ENCODE measurements at regions not wholly inside any gene's neighbourhood (a gene's known extent, or its start where the extent isn't known, plus 50 kb on each side); places are given as distances from the start of the nearest gene placed in this dataset.

GRCh38 chr11:122229078-122229477, 113.1 kb upstream of the BLID start:
- Histone ChIP-seq H3K4me3 (ENCODE audit: low read depth, low read length) (no peak overlapping the region), H3K27me3 (ENCODE audit: insufficient read depth, low read depth, severe bottlenecking) (no peaks in the 10 kb centered on the region), H3K9me3 (ENCODE audit: severe bottlenecking) (no peaks in the 10 kb centered on the region), H3K36me3 (no peaks in the 10 kb centered on the region), H3K27ac (no peak overlapping the region)
- TF ChIP-seq CTCF (IDR thresholded peaks at IDR 0.05; ENCODE audit: low read depth, low read length): no peak
- DNase-seq: no peak

DNA sequence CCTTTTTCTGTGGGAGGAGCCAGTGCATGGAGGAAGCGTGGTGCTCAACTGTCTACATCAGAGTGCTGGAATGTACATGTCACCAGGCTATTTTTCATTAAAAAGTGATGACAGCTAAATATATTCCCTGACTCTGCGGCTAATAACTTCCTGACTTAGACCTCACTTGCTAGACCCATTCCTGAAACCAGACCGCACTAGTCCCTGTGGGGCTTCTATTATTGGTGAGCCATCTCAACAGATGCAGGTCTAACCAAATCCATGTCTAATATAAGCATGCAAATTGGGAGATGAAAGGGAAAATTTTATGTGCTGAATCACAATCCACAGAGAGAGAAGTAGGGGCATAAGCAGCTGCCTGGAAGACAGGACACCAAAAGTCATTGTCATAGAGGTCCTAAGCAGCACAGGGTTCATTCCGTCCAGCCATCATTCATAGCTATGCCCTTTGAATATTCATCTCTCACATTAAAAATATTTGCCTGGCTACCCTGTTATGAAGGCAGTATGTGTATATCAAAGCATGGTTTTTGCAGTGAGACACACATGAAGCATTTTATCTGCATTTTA, 110.9 kb upstream of the BLID start:
- DNase-seq: no peak
- Histone ChIP-seq H3K27me3 (ENCODE audit: insufficient read depth, low read depth, severe bottlenecking) (no peaks in the 10 kb centered on the region), H3K27ac (no peak overlapping the region), H3K4me3 (ENCODE audit: low read depth, low read length) (no peak overlapping the region), H3K36me3 (no peaks in the 10 kb centered on the region), H3K9me3 (ENCODE audit: severe bottlenecking) (no peaks in the 10 kb centered on the region)
- TF ChIP-seq CTCF (IDR thresholded peaks at IDR 0.05; ENCODE audit: low read depth, low read length): no peak

DNA sequence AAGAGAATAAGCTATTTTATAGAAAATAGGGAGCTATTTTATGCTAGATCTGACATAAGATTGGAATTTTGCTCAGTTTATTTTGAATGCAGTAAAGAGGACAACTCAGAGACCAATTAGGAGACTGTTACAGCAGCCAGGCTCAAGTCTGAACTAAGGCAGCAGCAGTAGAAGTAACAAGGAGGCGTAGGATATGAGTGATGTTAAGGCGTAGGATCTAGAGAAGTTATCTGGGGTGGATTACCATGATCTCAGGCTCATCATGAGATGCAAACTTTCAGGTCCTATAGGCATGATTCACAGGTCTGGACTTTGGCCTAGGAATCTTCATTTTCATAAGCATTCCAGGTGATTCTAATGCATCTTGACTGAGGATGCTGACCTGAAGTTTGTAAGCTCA, 108.9 kb upstream of the BLID start:
- Histone ChIP-seq H3K9me3 (ENCODE audit: severe bottlenecking) (no peaks in the 10 kb centered on the region), H3K36me3 (no peaks in the 10 kb centered on the region), H3K4me3 (ENCODE audit: low read depth, low read length) (no peak overlapping the region), H3K27ac (no peak overlapping the region), H3K27me3 (ENCODE audit: insufficient read depth, low read depth, severe bottlenecking) (no peaks in the 10 kb centered on the region)
- no peak for TF ChIP-seq CTCF (IDR thresholded peaks at IDR 0.05; ENCODE audit: low read depth, low read length)
- no peak for DNase-seq

DNA sequence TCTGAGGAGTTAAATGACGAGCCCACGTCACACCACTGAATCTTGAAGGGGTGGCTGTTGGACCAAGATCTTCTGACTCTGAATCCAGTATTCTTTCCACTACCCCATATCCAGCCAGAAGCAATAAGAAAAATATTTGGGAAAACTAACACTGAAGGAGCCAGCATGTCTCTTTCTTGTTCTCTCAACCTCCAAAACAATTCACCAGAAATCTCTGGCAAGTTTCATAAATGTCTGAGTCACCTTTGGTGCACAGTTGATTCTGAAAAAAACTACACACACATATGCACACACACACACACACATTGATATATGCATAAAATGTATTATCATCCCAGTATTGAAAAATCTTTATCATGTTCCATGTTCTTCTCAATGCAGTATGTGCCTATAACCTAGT, 104.3 kb upstream of the BLID start:
- TF ChIP-seq CTCF (IDR thresholded peaks at IDR 0.05; ENCODE audit: low read depth, low read length): no peak
- Histone ChIP-seq H3K36me3 (no peaks in the 10 kb centered on the region), H3K4me3 (ENCODE audit: low read depth, low read length) (no peak overlapping the region), H3K27ac (no peak overlapping the region), H3K9me3 (ENCODE audit: severe bottlenecking) (no peaks in the 10 kb centered on the region), H3K27me3 (ENCODE audit: insufficient read depth, low read depth, severe bottlenecking) (no peaks in the 10 kb centered on the region)
- DNase-seq: no peak

DNA sequence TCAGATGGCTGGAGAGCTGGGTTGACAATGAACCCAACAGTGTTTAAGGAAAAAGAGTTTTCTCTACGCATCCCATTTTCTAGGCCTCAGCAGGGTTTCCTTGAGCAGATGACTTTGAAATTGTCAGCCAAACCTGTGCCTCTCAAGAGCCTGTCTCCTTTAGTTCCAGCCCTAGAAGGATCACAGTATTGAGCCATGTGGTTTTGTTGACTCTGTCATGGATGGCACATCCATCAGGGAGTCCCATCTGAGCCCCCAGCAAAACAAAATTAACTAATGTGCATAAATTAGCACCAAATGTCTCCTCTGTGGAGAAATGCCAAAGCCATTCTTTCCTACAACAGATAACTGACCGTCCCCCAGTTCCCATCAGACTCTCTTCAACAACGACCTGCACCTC, 103.8 kb upstream of the BLID start:
- Histone ChIP-seq H3K4me3 (ENCODE audit: low read depth, low read length) (no peak overlapping the region), H3K27ac (no peak overlapping the region), H3K27me3 (ENCODE audit: insufficient read depth, low read depth, severe bottlenecking) (no peaks in the 10 kb centered on the region), H3K9me3 (ENCODE audit: severe bottlenecking) (no peaks in the 10 kb centered on the region), H3K36me3 (no peaks in the 10 kb centered on the region)
- no peak for DNase-seq
- TF ChIP-seq CTCF (IDR thresholded peaks at IDR 0.05; ENCODE audit: low read depth, low read length): no peak
